Fibroblast of skin of left quadriceps (primary cell): ENCODE measurements at regions not wholly inside any gene's neighbourhood (a gene's known extent, or its start where the extent isn't known, plus 50 kb on each side); places are given as distances from the start of the nearest gene placed in this dataset.

Experiments
- DNase-seq, 2 experiments: peaks; one replicate each; pipeline ENCODE4 v3.0.0-alpha.2; 2013; ENCODE audit warnings: low read depth in 2 of 2

- no peak for DNase-seq
These were observed 95.0 kb downstream of the TLR5 start for GRCh38 chr1:223048026-223048425.

- DNase-seq = no peak
These were observed 90.6 kb downstream of the TLR5 start for GRCh38 chr1:223052462-223052861.

- no peak for DNase-seq
These were observed 90.1 kb downstream of the TLR5 start for GRCh38 chr1:223052931-223053330.

- DNase-seq = no peak
These were observed 86.2 kb downstream of the TLR5 start for GRCh38 chr1:223056802-223057201.

- DNase-seq = no peak
These were observed 85.4 kb downstream of the TLR5 start for GRCh38 chr1:223057569-223058093.
